ENCODE measurements at regions not wholly inside any gene's neighbourhood (a gene's known extent, or its start where the extent isn't known, plus 50 kb on each side); places are given as distances from the start of the nearest gene placed in this dataset.

- no peak overlapping the region for H3K27ac Mint-ChIP-seq
- H3K4me3 Mint-ChIP-seq = no peak overlapping the region
- Histone ChIP-seq H3K27me3 (ENCODE audit: control insufficient read depth in 2 of 2, insufficient read depth in 2 of 2, low read length in 2 of 2) (no peaks in the 10 kb centered on the region), H3K9ac (ENCODE audit: insufficient read depth, low read length, poor library complexity, severe bottlenecking) (no peak overlapping the region), H3K9me3 (replicated peaks in 1 of 2; ENCODE audit: control insufficient read depth in 1 of 2, insufficient read depth in 1 of 2, low read length in 2 of 2) (no peaks in the 10 kb centered on the region), H3K27ac (ENCODE audit: low read depth in 1 of 2, low read length in 2 of 2) (no peak overlapping the region), H2AFZ (ENCODE audit: insufficient read depth, low read depth, low read length, poor library complexity, severe bottlenecking) (no peak overlapping the region), H3K4me1 (ENCODE audit: control insufficient read depth in 1 of 2, insufficient read depth in 2 of 2, low read length in 2 of 2) (peaks cover 7 to 13% of the 10 kb centered on the region in 2 donors), H4K20me1 (ENCODE audit: insufficient read depth, low read length) (no peaks in the 10 kb centered on the region), H3K79me2 (ENCODE audit: insufficient read depth, low read length) (no peaks in the 10 kb centered on the region), H3K4me3 (replicated peaks in 1 of 3; ENCODE audit: low read depth in 2 of 3, low read length in 3 of 3) (no peak overlapping the region), H3K4me2 (replicated peaks; ENCODE audit: extremely low read depth, low read length, poor library complexity, severe bottlenecking) (no peak overlapping the region), H3K36me3 (replicated peaks in 1 of 2; ENCODE audit: control insufficient read depth in 1 of 2, insufficient read depth in 2 of 2, low read length in 2 of 2) (no peaks in the 10 kb centered on the region)
- peaks cover 0 to 3% (median 0%) of the 10 kb centered on the region in 3 donors for H3K27me3 Mint-ChIP-seq (ENCODE audit: low read depth in 3 of 3)
- peaks cover 15% of the 10 kb centered on the region for H3K4me1 Mint-ChIP-seq
- intact Hi-C loops (cut with micrococcal nuclease) = no loop called here
- no peak for TF ChIP-seq CTCF (IDR thresholded peaks at IDR 0.05)
- DNase-seq = no peak
- 96% methylated on average over 9 of the region's 16 CpGs for WGBS (ENCODE audit: insufficient coverage)
- no peaks in the 10 kb centered on the region for H3K36me3 Mint-ChIP-seq
- peaks cover 0 to 3% (median 0%) of the 10 kb centered on the region in 7 donors for H3K9me3 Mint-ChIP-seq
Measured at GRCh38 chr9:89953824-89954615, 349.2 kb downstream of the GADD45G start.

GRCh38 chr9:89955144-89955543 is 350.3 kb downstream of the GADD45G start:
- no peaks in the 10 kb centered on the region for H3K9me3 ChIP-seq (replicated peaks in 1 of 2; ENCODE audit: control insufficient read depth in 1 of 2, insufficient read depth in 1 of 2, low read length in 2 of 2)
- H3K9ac ChIP-seq (ENCODE audit: insufficient read depth, low read length, poor library complexity, severe bottlenecking) = no peak overlapping the region
- H3K27ac ChIP-seq (ENCODE audit: low read depth in 1 of 2, low read length in 2 of 2) = no peak overlapping the region
- H4K20me1 ChIP-seq (ENCODE audit: insufficient read depth, low read length) = no peaks in the 10 kb centered on the region
- intact Hi-C loops (cut with micrococcal nuclease) = no loop called here
- H3K4me1 ChIP-seq (ENCODE audit: control insufficient read depth in 1 of 2, insufficient read depth in 2 of 2, low read length in 2 of 2) = peaks cover 7 to 13% of the 10 kb centered on the region in 2 donors
- peaks cover 0 to 3% (median 0%) of the 10 kb centered on the region in 7 donors for H3K9me3 Mint-ChIP-seq
- H3K4me1 Mint-ChIP-seq = peaks cover 15% of the 10 kb centered on the region
- no peak overlapping the region for H3K4me3 ChIP-seq (replicated peaks in 1 of 3; ENCODE audit: low read depth in 2 of 3, low read length in 3 of 3)
- no peaks in the 10 kb centered on the region for H3K27me3 ChIP-seq (ENCODE audit: control insufficient read depth in 2 of 2, insufficient read depth in 2 of 2, low read length in 2 of 2)
- H3K4me2 ChIP-seq (replicated peaks; ENCODE audit: extremely low read depth, low read length, poor library complexity, severe bottlenecking) = no peak overlapping the region
- peaks cover 0 to 3% (median 0%) of the 10 kb centered on the region in 3 donors for H3K27me3 Mint-ChIP-seq (ENCODE audit: low read depth in 3 of 3)
- TF ChIP-seq CTCF (IDR thresholded peaks at IDR 0.05) = no peak
- no peaks in the 10 kb centered on the region for H3K36me3 Mint-ChIP-seq
- H2AFZ ChIP-seq (ENCODE audit: insufficient read depth, low read depth, low read length, poor library complexity, severe bottlenecking) = no peak overlapping the region
- whole genome bisulfite sequencing (ENCODE audit: insufficient coverage) = 83% methylated on average over 2 of the region's 2 CpGs
- H3K79me2 ChIP-seq (ENCODE audit: insufficient read depth, low read length) = no peaks in the 10 kb centered on the region
- peak overlapping the region in 1 of 7 donors; percentile 31 for H3K27ac Mint-ChIP-seq
- H3K36me3 ChIP-seq (replicated peaks in 1 of 2; ENCODE audit: control insufficient read depth in 1 of 2, insufficient read depth in 2 of 2, low read length in 2 of 2) = no peaks in the 10 kb centered on the region
- no peak for DNase-seq
- peak overlapping the region in 1 of 2 donors; percentile 48 for H3K4me3 Mint-ChIP-seq
